IPS-18a (cell line): ENCODE measurements at regions not wholly inside any gene's neighbourhood (a gene's known extent, or its start where the extent isn't known, plus 50 kb on each side); places are given as distances from the start of the nearest gene placed in this dataset.

Experiments
- H3K27ac ChIP-seq: one replicate; pipeline ENCODE4 v1.5.1; 2013; ENCODE audit warnings: low read length
- H3K27me3 ChIP-seq: one replicate; pipeline ENCODE4 v1.6.1; 2013; ENCODE audit warnings: mild to moderate bottlenecking, low read length; ENCODE audit not compliant: control insufficient read depth, insufficient read depth
- H3K36me3 ChIP-seq: one replicate; pipeline ENCODE4 v1.6.1; 2013; ENCODE audit warnings: low read depth, low read length; ENCODE audit not compliant: control insufficient read depth
- H3K4me1 ChIP-seq: one replicate; pipeline ENCODE4 v1.6.1; 2013; ENCODE audit warnings: low read depth, low read length; ENCODE audit not compliant: control insufficient read depth
- H3K4me3 ChIP-seq: one replicate; pipeline ENCODE4 v1.5.1; 2013; ENCODE audit warnings: low read length
- H3K9ac ChIP-seq: one replicate; pipeline ENCODE4 v1.6.1; 2013; ENCODE audit warnings: mild to moderate bottlenecking, low read length, moderate library complexity
- H3K9me3 ChIP-seq: one replicate; pipeline ENCODE4 v1.6.1; 2013; ENCODE audit warnings: low read depth, low read length; ENCODE audit not compliant: control insufficient read depth

- Histone ChIP-seq H3K27me3 (no peaks in the 10 kb centered on the region), H3K27ac (no peak overlapping the region), H3K9me3 (no peaks in the 10 kb centered on the region), H3K4me1 (no peaks in the 10 kb centered on the region), H3K36me3 (no peaks in the 10 kb centered on the region), H3K4me3 (no peak overlapping the region), H3K9ac (no peak overlapping the region)
These were observed 276.0 kb downstream of the SOX2 start for GRCh38 chr3:181987736-181988135.

GRCh38 chr3:181998828-181999227 is 287.1 kb downstream of the SOX2 start:
- H3K9ac ChIP-seq = no peak overlapping the region
- H3K36me3 ChIP-seq = no peaks in the 10 kb centered on the region
- no peak overlapping the region for H3K4me3 ChIP-seq
- no peak overlapping the region for H3K27ac ChIP-seq
- peaks cover 7% of the 10 kb centered on the region for H3K4me1 ChIP-seq
- no peaks in the 10 kb centered on the region for H3K27me3 ChIP-seq
- no peaks in the 10 kb centered on the region for H3K9me3 ChIP-seq

GRCh38 chr3:181999314-181999713 is 287.6 kb downstream of the SOX2 start:
- no peak overlapping the region for H3K27ac ChIP-seq
- no peak overlapping the region for H3K4me3 ChIP-seq
- H3K9ac ChIP-seq = no peak overlapping the region
- H3K9me3 ChIP-seq = no peaks in the 10 kb centered on the region
- H3K36me3 ChIP-seq = no peaks in the 10 kb centered on the region
- peaks cover 7% of the 10 kb centered on the region for H3K4me1 ChIP-seq
- no peaks in the 10 kb centered on the region for H3K27me3 ChIP-seq

- no peak overlapping the region for H3K27ac ChIP-seq
- no peak overlapping the region for H3K9ac ChIP-seq
- peaks cover 7% of the 10 kb centered on the region for H3K4me1 ChIP-seq
- H3K4me3 ChIP-seq = no peak overlapping the region
- H3K27me3 ChIP-seq = no peaks in the 10 kb centered on the region
- no peaks in the 10 kb centered on the region for H3K9me3 ChIP-seq
- no peaks in the 10 kb centered on the region for H3K36me3 ChIP-seq
These were observed 288.7 kb downstream of the SOX2 start for GRCh38 chr3:182000447-182000846.

- no peak overlapping the region for H3K4me3 ChIP-seq
- no peak overlapping the region for H3K9ac ChIP-seq
- H3K27ac ChIP-seq = no peak overlapping the region
- peaks cover 14% of the 10 kb centered on the region for H3K4me1 ChIP-seq
- no peaks in the 10 kb centered on the region for H3K36me3 ChIP-seq
- no peaks in the 10 kb centered on the region for H3K9me3 ChIP-seq
- no peaks in the 10 kb centered on the region for H3K27me3 ChIP-seq
These were observed 293.5 kb downstream of the SOX2 start for GRCh38 chr3:182005219-182005618.

GRCh38 chr3:182005701-182006100 is 294.0 kb downstream of the SOX2 start:
- H3K27me3 ChIP-seq = no peaks in the 10 kb centered on the region
- no peak overlapping the region for H3K4me3 ChIP-seq
- no peaks in the 10 kb centered on the region for H3K9me3 ChIP-seq
- H3K36me3 ChIP-seq = no peaks in the 10 kb centered on the region
- H3K4me1 ChIP-seq = peaks cover 9% of the 10 kb centered on the region
- H3K9ac ChIP-seq = no peak overlapping the region
- H3K27ac ChIP-seq = no peak overlapping the region

GRCh38 chr3:182006431-182006830 is 294.7 kb downstream of the SOX2 start:
- no peak overlapping the region for H3K27ac ChIP-seq
- no peaks in the 10 kb centered on the region for H3K9me3 ChIP-seq
- no peaks in the 10 kb centered on the region for H3K27me3 ChIP-seq
- H3K36me3 ChIP-seq = no peaks in the 10 kb centered on the region
- H3K4me1 ChIP-seq = peaks cover 8% of the 10 kb centered on the region
- H3K4me3 ChIP-seq = no peak overlapping the region
- no peak overlapping the region for H3K9ac ChIP-seq

GRCh38 chr3:182007441-182007840 is 295.7 kb downstream of the SOX2 start:
- H3K36me3 ChIP-seq = no peaks in the 10 kb centered on the region
- H3K27ac ChIP-seq = no peak overlapping the region
- no peaks in the 10 kb centered on the region for H3K9me3 ChIP-seq
- H3K4me1 ChIP-seq = peaks cover 11% of the 10 kb centered on the region
- H3K27me3 ChIP-seq = no peaks in the 10 kb centered on the region
- H3K9ac ChIP-seq = no peak overlapping the region
- H3K4me3 ChIP-seq = no peak overlapping the region

GRCh38 chr3:182018361-182018760 is 306.6 kb downstream of the SOX2 start:
- Histone ChIP-seq H3K4me1 (no peaks in the 10 kb centered on the region), H3K9me3 (no peaks in the 10 kb centered on the region), H3K4me3 (no peak overlapping the region), H3K27ac (no peak overlapping the region), H3K27me3 (no peaks in the 10 kb centered on the region), H3K9ac (no peak overlapping the region), H3K36me3 (no peaks in the 10 kb centered on the region)

- H3K27ac ChIP-seq = no peak overlapping the region
- H3K4me3 ChIP-seq = no peak overlapping the region
- H3K4me1 ChIP-seq = no peaks in the 10 kb centered on the region
- no peaks in the 10 kb centered on the region for H3K9me3 ChIP-seq
- H3K9ac ChIP-seq = no peak overlapping the region
- no peaks in the 10 kb centered on the region for H3K36me3 ChIP-seq
- no peaks in the 10 kb centered on the region for H3K27me3 ChIP-seq
These were observed 308.2 kb downstream of the SOX2 start for GRCh38 chr3:182019926-182020325.

GRCh38 chr3:182023843-182024242 is 312.1 kb downstream of the SOX2 start:
- Histone ChIP-seq H3K4me1 (no peaks in the 10 kb centered on the region), H3K36me3 (no peaks in the 10 kb centered on the region), H3K27ac (no peak overlapping the region), H3K9ac (no peak overlapping the region), H3K27me3 (no peaks in the 10 kb centered on the region), H3K9me3 (no peaks in the 10 kb centered on the region), H3K4me3 (no peak overlapping the region)

- Histone ChIP-seq H3K9me3 (no peaks in the 10 kb centered on the region), H3K27ac (no peak overlapping the region), H3K9ac (no peak overlapping the region), H3K4me3 (no peak overlapping the region), H3K36me3 (no peaks in the 10 kb centered on the region), H3K4me1 (no peaks in the 10 kb centered on the region), H3K27me3 (no peaks in the 10 kb centered on the region)
These were observed 315.6 kb downstream of the SOX2 start for GRCh38 chr3:182027366-182027765.
